NCI-H748 (cell line): ENCODE measurements at regions not wholly inside any gene's neighbourhood (a gene's known extent, or its start where the extent isn't known, plus 50 kb on each side); places are given as distances from the start of the nearest gene placed in this dataset.

Source experiments
- DNase-seq: peaks from one replicate; lab custom pipeline; 2025; ENCODE audit not compliant: unreplicated experiment; lab: John Stamatoyannopoulos, UW

GRCh38 chr12:79534029-79534867 is 156.5 kb downstream of the PAWR start:
- no peak for DNase-seq

GRCh38 chr12:79532907-79533288 is 157.9 kb downstream of the PAWR start:
- peak; percentile 66 for DNase-seq

DNA sequence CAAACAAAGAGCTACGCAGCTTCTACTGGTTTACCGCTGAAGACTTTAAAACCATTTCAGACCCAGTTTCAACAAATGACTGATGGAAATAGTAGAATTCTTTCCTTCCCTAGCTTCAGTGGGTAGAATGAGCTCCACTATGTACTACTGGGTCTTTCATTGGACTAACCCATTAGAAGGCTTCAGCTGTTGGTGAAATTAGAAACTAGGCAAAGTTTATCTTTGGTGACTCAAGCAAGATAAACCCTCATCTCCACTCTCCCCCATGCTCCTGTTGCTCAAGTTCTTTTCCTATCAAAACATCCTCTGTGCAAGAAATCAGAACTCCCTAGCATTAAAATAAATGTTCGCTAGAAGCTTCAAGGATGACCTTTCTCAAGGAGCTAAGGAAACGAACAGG is 159.2 kb downstream of the PAWR start:
- DNase-seq, result no peak

- peak; percentile 27 for DNase-seq
Measured at GRCh38 chr12:79527473-79527872, 163.3 kb downstream of the PAWR start.

DNA sequence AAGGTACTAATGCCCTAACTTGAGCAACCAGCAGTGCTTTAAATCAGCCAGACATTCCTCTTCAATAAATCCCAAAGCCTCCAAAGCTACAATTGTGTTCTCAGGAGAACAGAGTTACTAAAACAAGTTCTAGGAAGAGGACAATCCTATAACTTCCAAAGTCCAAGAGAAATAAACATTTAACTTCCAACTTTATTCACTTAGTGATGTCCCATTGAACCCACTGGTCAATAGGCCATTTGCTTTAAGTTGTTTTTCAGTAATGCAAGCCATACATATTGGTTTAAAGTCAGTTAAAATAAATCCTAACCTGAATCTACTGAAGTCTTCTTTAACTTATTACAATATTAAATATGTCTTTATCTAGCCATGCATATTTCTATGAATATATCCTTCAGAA is 165.4 kb downstream of the PAWR start:
- DNase-seq, result no peak

DNA sequence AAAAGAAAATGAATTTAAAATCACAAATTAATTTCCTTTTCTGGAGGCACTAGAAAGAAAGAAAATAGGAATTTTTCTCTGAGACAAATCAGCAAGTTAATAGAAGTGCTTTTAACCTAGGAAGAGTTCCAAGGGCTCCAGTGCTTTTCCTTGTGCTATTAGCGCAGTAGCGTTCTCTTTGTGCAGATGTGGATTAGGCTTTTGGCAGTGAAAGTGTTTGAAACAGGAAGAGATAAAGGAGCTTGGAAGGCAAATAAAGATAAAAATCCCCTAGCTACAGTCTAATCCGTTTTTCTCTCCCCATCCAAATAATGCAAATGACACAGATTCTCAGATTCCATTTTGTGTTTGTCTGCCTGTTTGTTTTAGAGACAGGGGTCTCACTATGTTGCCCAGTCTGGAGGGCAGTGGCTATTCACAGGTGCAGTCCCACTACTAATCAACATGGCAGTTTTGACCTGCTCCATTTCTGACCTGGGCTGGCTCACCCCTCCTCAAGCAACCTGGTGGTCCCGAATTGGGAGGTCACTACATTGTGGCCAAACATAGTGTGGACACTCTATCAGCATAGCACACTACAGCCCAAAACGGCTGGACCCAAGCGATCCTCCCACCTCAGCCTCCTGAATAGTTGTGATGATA is 166.1 kb downstream of the PAWR start:
- no peak for DNase-seq

- DNase-seq, result no peak
Measured at GRCh38 chr12:79522989-79523386, 167.8 kb downstream of the PAWR start.

DNA sequence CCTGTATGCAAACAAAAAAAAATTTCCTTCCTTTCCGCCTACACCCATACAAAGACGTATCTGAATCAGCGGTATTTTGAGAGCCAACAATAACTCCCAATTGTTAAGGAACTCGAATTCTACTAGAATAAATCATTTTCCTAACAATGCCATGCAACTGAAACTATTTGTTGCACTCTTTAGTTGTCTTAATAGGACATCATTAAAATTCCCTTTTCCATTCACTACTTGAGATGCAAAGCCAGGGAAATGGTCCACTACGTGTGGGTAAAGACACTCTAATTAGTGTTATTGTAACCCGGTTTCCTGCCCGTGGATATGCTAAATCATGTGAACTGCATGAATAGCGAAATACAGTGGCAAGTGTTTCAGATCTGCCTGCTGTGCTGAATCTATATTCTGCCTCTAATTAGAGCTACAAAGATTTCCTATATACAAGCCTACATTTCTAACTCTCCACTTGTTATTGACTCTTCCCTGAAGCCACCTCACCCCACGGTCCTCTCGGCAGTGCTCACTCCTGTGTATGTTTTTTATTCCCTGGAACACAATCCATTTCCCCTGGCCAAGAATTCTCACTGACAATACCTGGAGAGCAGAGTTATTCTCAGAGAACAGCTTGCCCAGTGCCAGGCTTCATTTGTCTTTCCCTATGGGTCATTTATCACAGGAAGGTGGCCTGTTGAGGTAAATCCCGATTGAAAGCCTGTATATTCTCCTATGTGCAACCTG is 168.3 kb downstream of the PAWR start:
- no peak for DNase-seq

GRCh38 chr12:79521576-79521975 is 169.2 kb downstream of the PAWR start:
- no peak for DNase-seq

DNA sequence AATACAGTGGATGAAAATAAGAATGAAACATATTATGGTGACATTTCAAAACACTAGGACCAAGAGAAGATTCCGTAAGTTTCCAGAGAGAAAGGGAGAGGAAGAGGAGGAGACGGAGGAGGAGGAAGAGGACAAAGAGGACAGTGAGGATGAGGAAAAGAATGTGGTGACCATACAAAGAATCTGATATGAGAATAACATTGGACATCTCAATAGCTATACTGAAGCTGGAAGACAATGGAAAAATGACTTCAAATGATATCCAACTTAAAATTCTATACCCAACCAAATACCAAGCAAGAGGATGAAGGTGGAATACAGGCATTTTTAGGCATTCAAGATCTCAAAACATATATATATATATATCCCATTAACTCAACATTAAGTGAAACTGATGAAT is 173.4 kb downstream of the PAWR start:
- DNase-seq, result no peak

DNA sequence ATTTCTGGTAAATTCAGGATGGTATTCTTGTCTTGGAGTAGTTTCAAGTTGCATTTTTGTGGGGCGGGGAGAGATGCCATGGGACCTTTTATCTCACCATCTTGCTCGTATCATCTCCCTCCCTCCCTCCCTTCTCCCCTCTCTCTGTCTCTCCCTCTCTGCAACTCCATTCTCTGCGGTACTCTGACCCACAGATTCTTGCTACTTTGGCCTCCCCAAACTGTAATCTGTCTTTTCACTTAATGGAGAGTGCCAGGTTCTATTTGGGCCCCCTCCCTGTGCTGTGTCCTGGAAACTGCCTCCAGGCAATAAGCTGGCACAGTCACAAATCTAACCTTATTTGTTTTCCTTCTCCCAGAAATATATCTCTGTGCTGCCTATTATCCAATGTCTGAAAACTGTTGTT is 175.2 kb downstream of the PAWR start:
- DNase-seq, result no peak

GRCh38 chr12:79514730-79515529 is 175.8 kb downstream of the PAWR start:
- no peak for DNase-seq

DNA sequence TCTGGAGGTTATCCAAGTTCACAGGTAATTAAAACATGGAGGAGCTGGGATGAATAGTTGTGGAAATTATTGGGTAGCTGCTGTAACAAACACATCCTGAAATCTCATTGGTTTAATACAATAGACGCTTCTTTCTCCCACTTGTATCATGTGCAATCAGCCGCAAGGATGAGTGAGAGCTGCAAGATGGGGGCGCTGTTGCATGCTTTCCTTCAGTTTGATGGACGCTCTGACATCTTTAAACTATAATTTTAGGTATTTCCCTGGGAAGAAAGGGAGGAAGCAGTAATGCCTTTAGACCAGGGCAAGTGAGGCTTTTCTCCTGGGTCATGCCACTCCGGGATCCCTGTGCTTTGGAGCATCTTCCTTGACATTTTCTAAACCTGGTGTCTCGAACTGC is 178.7 kb downstream of the PAWR start:
- peak; percentile 32 for DNase-seq

DNA sequence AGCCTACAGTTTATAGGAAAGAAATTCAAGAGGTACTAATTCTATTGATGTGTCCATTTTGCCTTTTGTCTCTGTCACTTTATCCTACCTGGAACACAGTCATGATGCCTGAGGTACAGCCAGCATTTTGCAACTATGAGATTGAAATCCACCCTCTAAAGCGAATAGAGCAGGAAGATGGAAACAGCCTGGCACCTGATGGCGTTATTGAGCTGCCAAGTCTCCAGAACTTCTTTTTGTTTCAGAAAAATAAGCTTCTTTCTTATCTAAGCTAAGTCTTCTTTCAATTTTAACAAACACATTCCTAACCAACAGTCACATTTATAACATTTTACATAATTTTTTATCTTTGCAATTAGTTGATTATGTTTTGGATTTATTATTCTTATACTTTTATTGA is 182.1 kb downstream of the PAWR start:
- DNase-seq, result no peak
